Activated T-cell treated with anti-CD3 and anti-CD28 coated beads for 1 hour (primary cell): ENCODE measurements at regions not wholly inside any gene's neighbourhood (a gene's known extent, or its start where the extent isn't known, plus 50 kb on each side); places are given as distances from the start of the nearest gene placed in this dataset.

ENCODE experiments used
- DNase-seq: peaks from one replicate; pipeline ENCODE4 v3.0.0-alpha.2; 2020; ENCODE audit warnings: low read depth

GRCh38 chr11:36878737-36879136 is 280.7 kb upstream of the RAG2 start:
- DNase-seq, result no peak

GRCh38 chr11:36877149-36877548 is 279.1 kb upstream of the RAG2 start:
- DNase-seq, result no peak

- no peak for DNase-seq
Observed at GRCh38 chr11:36876266-36876665, 278.2 kb upstream of the RAG2 start.

- DNase-seq, result no peak
Observed at GRCh38 chr11:36874291-36874690, 276.3 kb upstream of the RAG2 start.

GRCh38 chr11:36870361-36870760 is 272.3 kb upstream of the RAG2 start:
- no peak for DNase-seq

- DNase-seq, result no peak
Observed at GRCh38 chr11:36868380-36868779, 270.3 kb upstream of the RAG2 start.

- DNase-seq, result no peak
Observed at GRCh38 chr11:36865846-36866245, 267.8 kb upstream of the RAG2 start.

- no peak for DNase-seq
Observed at GRCh38 chr11:36854875-36855274, 256.8 kb upstream of the RAG2 start.

- no peak for DNase-seq
Observed at GRCh38 chr11:36848660-36849059, 250.6 kb upstream of the RAG2 start.

GRCh38 chr11:36840378-36840777 is 242.3 kb upstream of the RAG2 start:
- DNase-seq, result no peak

GRCh38 chr11:36837831-36838437 is 239.9 kb upstream of the RAG2 start:
- DNase-seq, result no peak

- DNase-seq, result no peak
Observed at GRCh38 chr11:36825251-36825650, 227.2 kb upstream of the RAG2 start.

GRCh38 chr11:36824349-36824748 is 226.3 kb upstream of the RAG2 start:
- no peak for DNase-seq

- DNase-seq, result no peak
Observed at GRCh38 chr11:36822829-36823228, 224.8 kb upstream of the RAG2 start.

GRCh38 chr11:36818410-36818809 is 220.4 kb upstream of the RAG2 start:
- DNase-seq, result no peak

GRCh38 chr11:36817336-36817965 is 219.4 kb upstream of the RAG2 start:
- no peak for DNase-seq

GRCh38 chr11:36809303-36809702 is 211.3 kb upstream of the RAG2 start:
- no peak for DNase-seq

- no peak for DNase-seq
Observed at GRCh38 chr11:36807871-36808270, 209.8 kb upstream of the RAG2 start.

GRCh38 chr11:36803084-36803483 is 205.0 kb upstream of the RAG2 start:
- DNase-seq, result no peak

GRCh38 chr11:36792996-36793914 is 195.2 kb upstream of the RAG2 start:
- no peak for DNase-seq

GRCh38 chr11:36791957-36792356 is 193.9 kb upstream of the RAG2 start:
- no peak for DNase-seq

- DNase-seq, result no peak
Observed at GRCh38 chr11:36790526-36790925, 192.5 kb upstream of the RAG2 start.

- DNase-seq, result no peak
Observed at GRCh38 chr11:36783808-36784207, 185.8 kb upstream of the RAG2 start.
